ENCODE measurements at regions not wholly inside any gene's neighbourhood (a gene's known extent, or its start where the extent isn't known, plus 50 kb on each side); places are given as distances from the start of the nearest gene placed in this dataset.

GRCh38 chr4:1493540-1494287 lies 87.5 kb upstream of the NKX1-1 start:
- FAIRE-seq = no peak

- no peak for FAIRE-seq
Observed at GRCh38 chr4:1492651-1493539, 86.7 kb upstream of the NKX1-1 start.

- no peak for FAIRE-seq
Observed at GRCh38 chr4:1492142-1492457, 85.9 kb upstream of the NKX1-1 start.

- FAIRE-seq = no peak
Observed at GRCh38 chr4:1491328-1492141, 85.3 kb upstream of the NKX1-1 start.

- FAIRE-seq = no peak
Observed at GRCh38 chr4:1490654-1491327, 84.5 kb upstream of the NKX1-1 start.

- no peak for FAIRE-seq
Observed at GRCh38 chr4:1490011-1490653, 83.9 kb upstream of the NKX1-1 start.

- no peak for FAIRE-seq
Observed at GRCh38 chr4:1489639-1489995, 83.4 kb upstream of the NKX1-1 start.

GRCh38 chr4:1488831-1489638 lies 82.8 kb upstream of the NKX1-1 start:
- FAIRE-seq = no peak

GRCh38 chr4:1488357-1488756 lies 82.1 kb upstream of the NKX1-1 start:
- FAIRE-seq = no peak

GRCh38 chr4:1487761-1488160 lies 81.5 kb upstream of the NKX1-1 start:
- no peak for FAIRE-seq

- FAIRE-seq = no peak
Observed at GRCh38 chr4:1487106-1487505, 80.9 kb upstream of the NKX1-1 start.

GRCh38 chr4:1485280-1485679 lies 79.0 kb upstream of the NKX1-1 start:
- FAIRE-seq = no peak

GRCh38 chr4:1480720-1481119 lies 74.5 kb upstream of the NKX1-1 start:
- no peak for FAIRE-seq

- FAIRE-seq = no peak
Observed at GRCh38 chr4:1479454-1479853, 73.2 kb upstream of the NKX1-1 start.

- FAIRE-seq = no peak
Observed at GRCh38 chr4:1478766-1479355, 72.6 kb upstream of the NKX1-1 start.

- FAIRE-seq = no peak
Observed at GRCh38 chr4:1477045-1477840, 71.0 kb upstream of the NKX1-1 start.

- FAIRE-seq = no peak
Observed at GRCh38 chr4:1476140-1476513, 69.9 kb upstream of the NKX1-1 start.

- no peak for FAIRE-seq
Observed at GRCh38 chr4:1475277-1476139, 69.3 kb upstream of the NKX1-1 start.
